ENCODE measurements at regions not wholly inside any gene's neighbourhood (a gene's known extent, or its start where the extent isn't known, plus 50 kb on each side); places are given as distances from the start of the nearest gene placed in this dataset.

DNA sequence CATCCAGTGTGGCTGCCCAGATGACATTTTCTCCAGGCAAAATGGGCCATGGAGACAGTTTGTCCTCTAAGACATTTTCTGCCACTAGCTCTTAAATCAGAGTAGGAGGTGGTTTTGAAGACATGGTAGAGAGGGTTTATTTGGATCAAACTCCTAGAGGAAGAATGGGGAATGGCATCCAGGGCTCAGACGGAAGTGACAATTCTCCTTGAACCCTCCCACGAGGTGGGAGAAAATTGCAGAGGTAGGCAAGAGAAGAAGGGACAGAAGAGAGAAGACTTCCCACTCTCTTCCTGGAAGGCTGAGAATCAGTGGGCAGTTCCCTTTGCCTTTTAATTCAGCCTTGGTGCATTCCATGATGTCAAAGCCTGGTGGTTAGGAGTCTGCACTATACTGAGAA lies 194.0 kb downstream of the SMIM20 start:
- TF ChIP-seq, protein P1, sequence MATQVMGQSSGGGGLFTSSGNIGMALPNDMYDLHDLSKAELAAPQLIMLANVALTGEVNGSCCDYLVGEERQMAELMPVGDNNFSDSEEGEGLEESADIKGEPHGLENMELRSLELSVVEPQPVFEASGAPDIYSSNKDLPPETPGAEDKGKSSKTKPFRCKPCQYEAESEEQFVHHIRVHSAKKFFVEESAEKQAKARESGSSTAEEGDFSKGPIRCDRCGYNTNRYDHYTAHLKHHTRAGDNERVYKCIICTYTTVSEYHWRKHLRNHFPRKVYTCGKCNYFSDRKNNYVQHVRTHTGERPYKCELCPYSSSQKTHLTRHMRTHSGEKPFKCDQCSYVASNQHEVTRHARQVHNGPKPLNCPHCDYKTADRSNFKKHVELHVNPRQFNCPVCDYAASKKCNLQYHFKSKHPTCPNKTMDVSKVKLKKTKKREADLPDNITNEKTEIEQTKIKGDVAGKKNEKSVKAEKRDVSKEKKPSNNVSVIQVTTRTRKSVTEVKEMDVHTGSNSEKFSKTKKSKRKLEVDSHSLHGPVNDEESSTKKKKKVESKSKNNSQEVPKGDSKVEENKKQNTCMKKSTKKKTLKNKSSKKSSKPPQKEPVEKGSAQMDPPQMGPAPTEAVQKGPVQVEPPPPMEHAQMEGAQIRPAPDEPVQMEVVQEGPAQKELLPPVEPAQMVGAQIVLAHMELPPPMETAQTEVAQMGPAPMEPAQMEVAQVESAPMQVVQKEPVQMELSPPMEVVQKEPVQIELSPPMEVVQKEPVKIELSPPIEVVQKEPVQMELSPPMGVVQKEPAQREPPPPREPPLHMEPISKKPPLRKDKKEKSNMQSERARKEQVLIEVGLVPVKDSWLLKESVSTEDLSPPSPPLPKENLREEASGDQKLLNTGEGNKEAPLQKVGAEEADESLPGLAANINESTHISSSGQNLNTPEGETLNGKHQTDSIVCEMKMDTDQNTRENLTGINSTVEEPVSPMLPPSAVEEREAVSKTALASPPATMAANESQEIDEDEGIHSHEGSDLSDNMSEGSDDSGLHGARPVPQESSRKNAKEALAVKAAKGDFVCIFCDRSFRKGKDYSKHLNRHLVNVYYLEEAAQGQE (IDR thresholded peaks at IDR 0.05; ENCODE audit: low read depth), result no peak
- TF ChIP-seq TAF1 (IDR thresholded peaks at IDR 0.05; ENCODE audit: low read depth), result no peak
- TF ChIP-seq CREB1 (IDR thresholded peaks at IDR 0.05; ENCODE audit: low read depth), result no peak
- TF ChIP-seq TCF12 (IDR thresholded peaks at IDR 0.05; ENCODE audit: low read depth), result no peak
- TF ChIP-seq ZBTB7A (IDR thresholded peaks at IDR 0.05; ENCODE audit: low read depth), result no peak
- TF ChIP-seq, protein P2, sequence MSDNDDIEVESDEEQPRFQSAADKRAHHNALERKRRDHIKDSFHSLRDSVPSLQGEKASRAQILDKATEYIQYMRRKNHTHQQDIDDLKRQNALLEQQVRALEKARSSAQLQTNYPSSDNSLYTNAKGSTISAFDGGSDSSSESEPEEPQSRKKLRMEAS (IDR thresholded peaks at IDR 0.05), result no peak
- no peak for TF ChIP-seq EGR1 (IDR thresholded peaks at IDR 0.05)
- no peak for TF ChIP-seq NFIC (IDR thresholded peaks at IDR 0.05)
- TF ChIP-seq, protein P3, sequence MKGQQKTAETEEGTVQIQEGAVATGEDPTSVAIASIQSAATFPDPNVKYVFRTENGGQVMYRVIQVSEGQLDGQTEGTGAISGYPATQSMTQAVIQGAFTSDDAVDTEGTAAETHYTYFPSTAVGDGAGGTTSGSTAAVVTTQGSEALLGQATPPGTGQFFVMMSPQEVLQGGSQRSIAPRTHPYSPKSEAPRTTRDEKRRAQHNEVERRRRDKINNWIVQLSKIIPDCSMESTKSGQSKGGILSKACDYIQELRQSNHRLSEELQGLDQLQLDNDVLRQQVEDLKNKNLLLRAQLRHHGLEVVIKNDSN (IDR thresholded peaks at IDR 0.05), result no peak
- TF ChIP-seq TEAD4 (IDR thresholded peaks at IDR 0.05), result no peak
- TF ChIP-seq RAD21 (IDR thresholded peaks at IDR 0.05; ENCODE audit: low read depth), result no peak
- TF ChIP-seq YY1 (IDR thresholded peaks at IDR 0.05; ENCODE audit: low read depth), result no peak
- no peak for TF ChIP-seq EP300 (IDR thresholded peaks at IDR 0.05; ENCODE audit: borderline replicate concordance)

DNA sequence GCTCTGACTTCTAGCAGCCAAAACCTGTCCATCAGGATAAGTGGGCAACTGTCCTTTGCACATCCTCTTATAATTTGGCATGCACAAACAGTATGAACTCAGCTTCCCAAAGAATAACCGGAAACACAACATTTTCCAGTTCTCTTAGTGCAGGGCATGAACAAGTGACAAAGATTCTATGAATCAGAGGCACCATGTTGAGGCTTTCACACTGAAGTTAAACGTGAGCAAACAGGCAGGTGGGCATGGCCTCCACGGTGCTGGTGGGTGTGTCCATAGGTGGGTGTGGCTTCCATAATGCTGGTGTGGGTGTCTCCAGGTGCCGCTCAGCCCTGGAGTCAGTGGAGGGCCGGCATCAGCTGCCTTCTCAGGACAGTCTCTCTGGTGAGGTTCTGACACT lies 196.5 kb downstream of the SMIM20 start:
- TF ChIP-seq CEBPB (IDR thresholded peaks at IDR 0.05), result no peak

DNA sequence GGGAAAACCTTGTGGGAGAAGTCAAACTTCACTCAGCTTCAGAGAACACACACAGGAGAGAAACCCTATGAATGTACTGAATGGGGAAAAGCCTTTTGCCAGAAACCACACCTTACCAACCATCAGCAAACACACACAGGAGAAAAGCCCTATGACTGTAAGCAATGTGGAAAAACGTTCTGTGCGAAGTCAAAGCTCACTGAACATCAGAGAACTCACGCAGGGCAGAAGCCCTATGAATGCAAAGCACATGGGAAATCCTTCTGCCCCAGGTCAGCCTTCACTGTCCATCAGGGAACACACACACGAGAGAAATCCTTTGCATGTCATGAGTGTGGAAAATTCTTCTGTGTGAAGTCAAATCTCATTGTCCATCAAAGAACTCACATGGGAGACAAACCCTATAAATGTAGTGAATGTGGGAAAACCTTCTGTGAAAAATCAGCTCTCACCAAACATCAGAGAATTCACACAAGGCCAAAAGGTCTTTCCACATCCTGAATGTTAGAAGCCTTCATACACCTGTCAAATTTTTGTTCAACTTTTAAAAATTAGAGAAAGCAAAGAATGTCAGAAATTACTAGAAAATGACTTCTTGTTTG lies 199.4 kb downstream of the SMIM20 start:
- TF ChIP-seq, protein P2 (IDR thresholded peaks at IDR 0.05), result no peak
- TF ChIP-seq TAF1 (IDR thresholded peaks at IDR 0.05; ENCODE audit: low read depth), result no peak
- TF ChIP-seq EP300 (IDR thresholded peaks at IDR 0.05; ENCODE audit: borderline replicate concordance), result no peak
- no peak for TF ChIP-seq YY1 (IDR thresholded peaks at IDR 0.05; ENCODE audit: low read depth)
- no peak for TF ChIP-seq FOXM1 (IDR thresholded peaks at IDR 0.05; ENCODE audit: borderline replicate concordance, low read depth)
- TF ChIP-seq ZBTB7A (IDR thresholded peaks at IDR 0.05; ENCODE audit: low read depth), result no peak
- TF ChIP-seq TCF12 (IDR thresholded peaks at IDR 0.05; ENCODE audit: low read depth), result no peak
- TF ChIP-seq EGR1 (IDR thresholded peaks at IDR 0.05), result no peak
- no peak for TF ChIP-seq TEAD4 (IDR thresholded peaks at IDR 0.05)
- no peak for TF ChIP-seq CREB1 (IDR thresholded peaks at IDR 0.05; ENCODE audit: low read depth)
- no peak for TF ChIP-seq RAD21 (IDR thresholded peaks at IDR 0.05; ENCODE audit: low read depth)

DNA sequence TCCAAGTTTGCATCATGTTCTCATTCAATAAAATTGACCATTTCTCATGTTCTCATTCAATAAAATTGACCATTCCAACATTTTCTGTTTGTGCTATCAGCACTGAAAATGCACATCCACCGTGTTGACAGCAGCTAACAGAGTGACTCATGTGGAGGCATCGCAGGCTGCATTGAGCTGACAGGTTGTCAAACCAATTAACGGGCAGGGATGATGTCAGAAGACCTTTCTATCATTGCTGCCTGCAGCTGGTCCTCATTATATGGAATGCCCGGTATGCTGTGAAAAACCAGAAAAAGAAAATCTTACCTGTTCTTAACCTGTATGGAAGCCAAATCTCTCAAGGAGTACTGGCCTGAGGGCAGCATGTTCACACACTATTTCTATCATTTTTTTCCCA lies 202.0 kb downstream of the SMIM20 start:
- TF ChIP-seq ZBTB7A (IDR thresholded peaks at IDR 0.05; ENCODE audit: low read depth) (no peak), YY1 (IDR thresholded peaks at IDR 0.05; ENCODE audit: low read depth) (no peak)
- TF ChIP-seq, protein P3 (IDR thresholded peaks at IDR 0.05), result no peak

DNA sequence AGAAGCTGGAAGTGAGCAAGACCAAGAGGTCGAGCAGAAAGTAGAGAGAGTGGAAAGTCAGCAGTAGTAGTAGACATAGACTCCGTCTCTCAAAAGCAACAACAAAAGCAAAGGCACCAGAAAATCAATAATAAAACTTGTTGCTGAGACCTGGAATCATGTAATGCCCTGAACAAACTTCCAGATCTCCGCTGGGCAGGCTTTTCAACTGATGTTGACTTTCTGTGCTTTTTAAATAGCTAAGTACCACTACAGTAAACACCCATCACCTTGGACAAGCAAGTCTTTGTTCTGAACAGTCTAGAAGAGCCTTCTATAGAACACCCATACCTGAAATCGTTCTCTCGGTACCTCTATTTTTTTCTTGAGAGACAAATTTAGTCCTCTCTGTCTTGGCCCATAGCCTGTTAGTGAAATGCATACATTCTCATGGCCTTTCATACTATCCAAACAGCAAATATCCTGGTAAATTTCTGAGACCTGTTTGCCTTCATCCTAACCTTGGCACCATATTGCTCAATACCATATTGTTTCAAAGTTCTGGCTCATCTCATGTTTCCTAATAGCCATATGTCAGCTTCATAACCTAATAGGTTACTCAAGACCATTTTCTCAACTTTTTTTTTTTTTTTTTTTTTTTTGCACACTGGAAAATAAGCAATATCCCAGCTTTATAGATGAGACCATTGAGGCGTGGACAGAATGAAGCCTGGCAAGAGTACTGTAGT lies 200.6 kb upstream of the RBPJ start:
- no peak for TF ChIP-seq CREB1 (IDR thresholded peaks at IDR 0.05; ENCODE audit: low read depth)
- TF ChIP-seq CEBPB (IDR thresholded peaks at IDR 0.05), result peak; percentile 84

DNA sequence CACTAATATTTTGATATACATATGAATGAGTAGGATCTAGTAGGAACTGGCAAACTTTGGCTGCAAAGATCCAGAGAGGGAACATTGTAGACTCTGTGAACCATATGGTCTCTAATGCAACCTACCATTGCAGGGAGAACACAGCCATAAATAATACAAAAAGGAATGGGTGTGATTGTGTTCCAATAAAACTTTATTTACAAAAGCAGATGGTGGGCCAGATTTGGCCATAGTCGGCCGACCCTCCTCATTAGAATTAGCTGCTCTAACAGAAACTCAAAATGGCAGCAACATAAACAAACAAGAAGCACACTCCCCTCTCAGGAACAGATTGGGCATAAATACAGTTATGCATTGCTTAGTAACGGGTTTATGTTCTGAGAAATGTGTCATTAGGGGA lies 198.1 kb upstream of the RBPJ start:
- TF ChIP-seq EP300 (IDR thresholded peaks at IDR 0.05; ENCODE audit: borderline replicate concordance), result no peak
- TF ChIP-seq TEAD4 (IDR thresholded peaks at IDR 0.05), result no peak
- TF ChIP-seq ZBTB7A (IDR thresholded peaks at IDR 0.05; ENCODE audit: low read depth), result no peak
- TF ChIP-seq TCF12 (IDR thresholded peaks at IDR 0.05; ENCODE audit: low read depth), result no peak
- TF ChIP-seq FOXM1 (IDR thresholded peaks at IDR 0.05; ENCODE audit: borderline replicate concordance, low read depth), result no peak
- TF ChIP-seq TAF1 (IDR thresholded peaks at IDR 0.05; ENCODE audit: low read depth), result no peak
- TF ChIP-seq CEBPB (IDR thresholded peaks at IDR 0.05), result no peak
- TF ChIP-seq RAD21 (IDR thresholded peaks at IDR 0.05; ENCODE audit: low read depth), result no peak
- no peak for TF ChIP-seq CREB1 (IDR thresholded peaks at IDR 0.05; ENCODE audit: low read depth)

DNA sequence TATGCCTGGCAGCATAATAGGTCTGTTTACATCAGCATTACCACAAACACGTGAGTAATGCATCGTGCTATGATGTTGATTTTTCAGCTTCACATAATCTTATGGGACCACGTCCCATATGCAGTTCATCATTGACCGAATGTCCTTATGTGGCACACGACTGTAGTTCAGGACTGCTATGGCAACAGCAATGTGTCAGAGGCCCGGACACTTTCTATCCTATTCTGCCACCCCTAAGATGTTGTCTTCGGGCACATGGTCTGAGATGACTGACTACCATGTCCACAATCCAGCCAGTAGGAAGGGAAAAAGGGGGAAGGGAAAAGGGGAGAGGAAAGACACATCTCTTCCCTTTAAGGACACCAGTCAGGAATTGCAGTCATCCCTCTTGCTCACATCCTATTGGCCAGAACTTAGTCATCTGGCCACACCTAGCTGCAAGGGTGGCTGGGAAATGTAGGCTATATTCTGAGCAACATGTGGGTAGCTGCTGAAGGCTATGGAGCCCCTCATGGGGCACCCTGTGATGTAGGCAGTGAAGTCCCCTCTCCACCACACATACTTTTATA lies 196.0 kb upstream of the RBPJ start:
- TF ChIP-seq, protein P3 (IDR thresholded peaks at IDR 0.05), result peak; percentile 59
- TF ChIP-seq TEAD4 (IDR thresholded peaks at IDR 0.05) (no peak), EP300 (IDR thresholded peaks at IDR 0.05; ENCODE audit: borderline replicate concordance) (no peak)
